Prostate gland (tissue), 2 donors: ENCODE measurements at regions not wholly inside any gene's neighbourhood (a gene's known extent, or its start where the extent isn't known, plus 50 kb on each side); places are given as distances from the start of the nearest gene placed in this dataset.

Experiments used
- DNase-seq: peaks from one replicate; pipeline ENCODE4 v3.0.0-alpha.2; 2019; ENCODE audit warnings: low spot score
- H3K27ac ChIP-seq, 2 donors: fragments of 200-600 bp; sonication (generic); 2 replicates each; pipeline ENCODE4 v1.5.1; 2017 to 2019
- H3K27me3 ChIP-seq: fragments of 200-600 bp; sonication (generic); replicated peaks from 2 replicates; pipeline ENCODE4 v1.5.1; 2019; ENCODE audit not compliant: insufficient read depth
- H3K36me3 ChIP-seq, 2 donors: fragments of 200-600 bp; sonication (generic); 1 replicate in 1 of 2; 2 replicates in 1 of 2; pipeline versions ENCODE4 v1.5.1 to v1.8.1; 2017 to 2019
- H3K4me1 ChIP-seq: fragments of 200-600 bp; sonication (generic); replicated peaks from 2 replicates; pipeline ENCODE4 v1.5.1; 2019
- H3K4me3 ChIP-seq, 2 donors: fragments of 200-600 bp; sonication (generic); 2 replicates each; pipeline ENCODE4 v1.5.1; 2017 to 2019
- H3K9me3 ChIP-seq: fragments of 200-600 bp; sonication (generic); 2 replicates; pipeline ENCODE4 v1.5.1; 2017
- CTCF ChIP-seq, 4 experiments: fragments of 200-600 bp in 2 of 4; fragments of 450-650 bp in 2 of 4; sonication (generic) in 2 of 4; IDR thresholded peaks; 1 replicate in 3 of 4; 2 replicates in 1 of 4; pipeline ENCODE4 v1.5.1; 2016 to 2019; ENCODE audit warnings: antibody characterized with exemption in 4 of 4, mild to moderate bottlenecking in 2 of 4, moderate library complexity in 2 of 4
- POLR2A ChIP-seq: fragments of 450-650 bp; IDR thresholded peaks from one replicate; pipeline ENCODE4 v1.6.1; 2016; ENCODE audit warnings: antibody characterized with exemption, mild to moderate bottlenecking
- POLR2AphosphoS5 ChIP-seq: sonication (generic); formaldehyde crosslinking; IDR thresholded peaks from one replicate; pipeline ENCODE4 v1.6.1; 2017; ENCODE audit warnings: antibody characterized with exemption
- WGBS: methylation state at CpG from one replicate; pipeline ENCODE4 v1.1.5; 2018; 5-methylcytosine and 5-hydroxymethylcytosine counted together
- intact Hi-C: fragments of 100-400 bp; cut with DNase I; formaldehyde crosslinking; loops from one replicate; pipeline ENCODE4 v1.14.2; 2022

- intact Hi-C loops: no loop called here
- WGBS: 87% methylated on average over 5 of the region's 5 CpGs
- H3K27me3 ChIP-seq: no peaks in the 10 kb centered on the region
- H3K27ac ChIP-seq: no peak overlapping the region
- DNase-seq: no peak
- H3K36me3 ChIP-seq: no peaks in the 10 kb centered on the region
- no peak overlapping the region for H3K4me3 ChIP-seq
- no peaks in the 10 kb centered on the region for H3K4me1 ChIP-seq
- no peaks in the 10 kb centered on the region for H3K9me3 ChIP-seq
- TF ChIP-seq POLR2AphosphoS5: no peak
- no peak for TF ChIP-seq CTCF (IDR thresholded peaks at IDR 0.05)
- TF ChIP-seq POLR2A: no peak
Measured at GRCh38 chr6:19731282-19731681, 105.9 kb upstream of the ID4 start.

- no peak overlapping the region for H3K4me3 ChIP-seq
Measured at GRCh38 chr6:19734061-19734460, 103.1 kb upstream of the ID4 start.

GRCh38 chr6:19734519-19734918 lies 102.7 kb upstream of the ID4 start:
- no peaks in the 10 kb centered on the region for H3K36me3 ChIP-seq
- TF ChIP-seq POLR2AphosphoS5: no peak
- no peak for TF ChIP-seq CTCF (IDR thresholded peaks at IDR 0.05)
- no peak for TF ChIP-seq POLR2A
- H3K4me3 ChIP-seq: no peak overlapping the region
- H3K9me3 ChIP-seq: no peaks in the 10 kb centered on the region
- H3K27ac ChIP-seq: no peak overlapping the region
- no peak for DNase-seq
- WGBS: 56% methylated on average over 2 of the region's 2 CpGs
- H3K27me3 ChIP-seq: no peaks in the 10 kb centered on the region
- intact Hi-C loops: no loop called here
- H3K4me1 ChIP-seq: no peaks in the 10 kb centered on the region

More at GRCh38 chr6:19734061-19734460, 103.1 kb upstream of the ID4 start:
- intact Hi-C loops: no loop called here
- H3K9me3 ChIP-seq: no peaks in the 10 kb centered on the region
- no peak for TF ChIP-seq CTCF (IDR thresholded peaks at IDR 0.05)
- no peak for TF ChIP-seq POLR2A
- no peak for TF ChIP-seq POLR2AphosphoS5
- no peaks in the 10 kb centered on the region for H3K36me3 ChIP-seq
- H3K4me1 ChIP-seq: no peaks in the 10 kb centered on the region
- no peak overlapping the region for H3K27ac ChIP-seq
- WGBS: 68% methylated on average over 15 of the region's 15 CpGs
- no peaks in the 10 kb centered on the region for H3K27me3 ChIP-seq
- DNase-seq: no peak

DNA sequence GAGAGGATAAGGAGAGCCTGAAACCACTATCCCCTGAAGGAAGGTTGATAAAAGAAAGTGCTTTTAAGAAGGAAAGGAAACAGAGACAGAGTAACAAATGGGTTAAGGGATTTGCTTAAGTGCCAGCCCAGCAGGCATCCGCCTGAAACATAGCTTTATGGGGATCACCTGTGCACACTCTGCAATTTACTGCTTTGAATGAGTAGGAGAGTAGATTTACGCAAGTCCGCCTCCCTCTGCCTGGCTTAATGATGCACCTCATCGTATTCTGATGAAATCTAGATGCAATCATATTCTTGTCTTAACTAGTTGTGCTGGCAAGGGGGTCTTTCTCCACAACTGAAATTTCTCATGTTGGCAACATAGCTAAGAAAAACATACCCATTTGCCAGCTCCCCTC lies 101.1 kb upstream of the ID4 start:
- WGBS: 55% methylated on average over 4 of the region's 4 CpGs
- DNase-seq: no peak
- Histone ChIP-seq H3K27me3 (no peaks in the 10 kb centered on the region), H3K9me3 (no peaks in the 10 kb centered on the region), H3K4me1 (no peaks in the 10 kb centered on the region), H3K36me3 (no peaks in the 10 kb centered on the region), H3K4me3 (no peak overlapping the region), H3K27ac (no peak overlapping the region)
- intact Hi-C loops: no loop called here
- TF ChIP-seq POLR2AphosphoS5: no peak
- TF ChIP-seq CTCF (IDR thresholded peaks at IDR 0.05): no peak
- TF ChIP-seq POLR2A: no peak

DNA sequence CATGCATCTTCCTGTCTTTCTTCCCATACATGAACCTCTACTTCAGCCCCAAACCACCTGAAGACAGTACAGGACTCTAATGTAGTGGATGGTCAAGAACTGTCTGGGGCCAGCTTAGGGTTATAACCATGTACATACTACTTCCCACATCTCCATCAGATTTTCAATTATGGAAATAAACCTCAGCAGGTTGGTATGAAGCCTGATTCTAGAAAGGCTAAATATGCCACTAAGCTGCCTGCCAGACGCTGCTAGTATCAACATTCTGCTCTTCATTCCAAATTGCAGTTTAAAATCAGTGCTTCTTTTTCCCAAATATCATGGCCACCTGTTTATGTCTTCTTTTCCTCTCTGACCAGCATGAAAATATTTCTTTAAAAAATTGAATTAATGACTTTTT lies 99.2 kb upstream of the ID4 start:
- no peak for TF ChIP-seq CTCF (IDR thresholded peaks at IDR 0.05)
- TF ChIP-seq POLR2A: no peak
- TF ChIP-seq POLR2AphosphoS5: no peak
- no peak overlapping the region for H3K27ac ChIP-seq
- H3K4me3 ChIP-seq: no peak overlapping the region
- no peaks in the 10 kb centered on the region for H3K36me3 ChIP-seq
- 78% methylated on average over 1 of the region's 1 CpG for WGBS
- H3K4me1 ChIP-seq: no peaks in the 10 kb centered on the region
- no peaks in the 10 kb centered on the region for H3K9me3 ChIP-seq
- intact Hi-C loops: no loop called here
- no peak for DNase-seq
- no peaks in the 10 kb centered on the region for H3K27me3 ChIP-seq
